Neural cell (in vitro differentiated cells): ENCODE measurements at regions not wholly inside any gene's neighbourhood (a gene's known extent, or its start where the extent isn't known, plus 50 kb on each side); places are given as distances from the start of the nearest gene placed in this dataset.
"Not testable (repeated sequence)": the region's sequence is repeated elsewhere in the genome, so short reads cannot be mapped to it uniquely, and the experiment has no call there.

ENCODE experiments used
- H2AFZ ChIP-seq: fragments of 200-600, 300-800 bp; sonication (generic), shearing (Covaris generic); 2 replicates; pipeline ENCODE4 v1.6.0; 2014; ENCODE audit warnings: low read depth, mild to moderate bottlenecking, antibody characterized with exemption, low read length, moderate library complexity
- H3F3A ChIP-seq: fragments of 200-600 bp; shearing (Covaris generic); 2 replicates; pipeline ENCODE4 v1.6.1; 2016; ENCODE audit warnings: mild to moderate bottlenecking, moderate library complexity, mixed read lengths, antibody characterized with exemption, low read length; ENCODE audit not compliant: insufficient read depth, poor library complexity, severe bottlenecking
- H3K27ac ChIP-seq: fragments of 200-600, 300-800 bp; sonication (generic), shearing (Covaris generic); 2 replicates; pipeline ENCODE4 v1.5.1; 2014; ENCODE audit warnings: mild to moderate bottlenecking, low read length, moderate library complexity
- H3K27me3 ChIP-seq: fragments of 300-800, 200-600 bp; sonication (generic), shearing (Covaris generic); 2 replicates; pipeline ENCODE4 v1.6.0; 2014; ENCODE audit warnings: mild to moderate bottlenecking, low read depth, low read length, moderate library complexity; ENCODE audit not compliant: insufficient read depth
- H3K36me3 ChIP-seq: fragments of 300-800, 200-600 bp; sonication (generic), shearing (Covaris generic); 2 replicates; pipeline ENCODE4 v1.5.1; 2014; ENCODE audit warnings: mild to moderate bottlenecking, antibody characterized with exemption, low read length, moderate library complexity; ENCODE audit not compliant: insufficient read depth
- H3K4me2 ChIP-seq: fragments of 300-800, 200-600 bp; sonication (generic), shearing (Covaris generic); 2 replicates; pipeline ENCODE4 v1.6.0; 2014; ENCODE audit warnings: mild to moderate bottlenecking, low read length
- H3K4me3 ChIP-seq: fragments of 300-800, 200-600 bp; sonication (generic), shearing (Covaris generic); 2 replicates; pipeline ENCODE4 v1.5.1; 2014; ENCODE audit warnings: mild to moderate bottlenecking, low read length, moderate library complexity
- H3K79me2 ChIP-seq: fragments of 200-600 bp; shearing (Covaris generic); replicated peaks from 2 replicates; pipeline ENCODE4 v1.6.0; 2014; ENCODE audit warnings: mild to moderate bottlenecking, low read length, moderate library complexity; ENCODE audit not compliant: insufficient read depth
- H3K9ac ChIP-seq: fragments of 300-800, 200-600 bp; sonication (generic), shearing (Covaris generic); 2 replicates; pipeline ENCODE4 v1.6.1; 2016; ENCODE audit warnings: mild to moderate bottlenecking, low read length, mixed read lengths
- H3K9me2 ChIP-seq: fragments of 200-600 bp; shearing (Covaris generic); 2 replicates; pipeline ENCODE4 v1.6.1; 2016; ENCODE audit warnings: mild to moderate bottlenecking, low read length, mixed read lengths; ENCODE audit not compliant: insufficient read depth
- H3K9me3 ChIP-seq: fragments of 200-600, 300-800 bp; sonication (generic), shearing (Covaris generic); 2 replicates; pipeline ENCODE4 v1.6.1; 2016; ENCODE audit warnings: mild to moderate bottlenecking, mixed run types, low read length, moderate library complexity, mixed read lengths
- H4K20me1 ChIP-seq: fragments of 200-600 bp; shearing (Covaris generic); 2 replicates; pipeline ENCODE4 v1.6.1; 2016; ENCODE audit warnings: mild to moderate bottlenecking, mixed run types; ENCODE audit not compliant: insufficient read depth
- CTCF ChIP-seq: fragments of 450-650 bp; IDR thresholded peaks from 2 replicates; pipeline ENCODE4 v1.5.1; 2014; ENCODE audit warnings: antibody characterized with exemption, mild to moderate bottlenecking, moderate library complexity; ENCODE audit not compliant: poor library complexity, severe bottlenecking
- EP300 ChIP-seq: fragments of 450-650 bp; conservative IDR thresholded peaks from 2 replicates; pipeline ENCODE4 v1.6.1; 2014; ENCODE audit warnings: antibody characterized with exemption, mild to moderate bottlenecking, moderate library complexity; ENCODE audit not compliant: poor library complexity, severe bottlenecking
- EZH2 ChIP-seq: fragments of 200-600, 300-800 bp; shearing (Covaris generic), sonication (generic); IDR thresholded peaks from 2 replicates; pipeline ENCODE4 v1.6.1; 2014; ENCODE audit warnings: antibody characterized with exemption, low read length, borderline replicate concordance, mild to moderate bottlenecking; ENCODE audit not compliant: insufficient read depth, poor library complexity, severe bottlenecking
- MXI1 ChIP-seq: fragments of 450-650 bp; conservative IDR thresholded peaks from 2 replicates; pipeline ENCODE4 v1.6.1; 2014; ENCODE audit warnings: antibody characterized with exemption, mild to moderate bottlenecking; ENCODE audit not compliant: poor library complexity, severe bottlenecking
- POLR2AphosphoS5 ChIP-seq: IDR thresholded peaks from 2 replicates; pipeline ENCODE4 v1.6.1; 2012
- RAD21 ChIP-seq: fragments of 450-650 bp; conservative IDR thresholded peaks from 2 replicates; pipeline ENCODE4 v1.6.1; 2014; ENCODE audit warnings: antibody characterized with exemption, mild to moderate bottlenecking, moderate library complexity
- REST ChIP-seq: IDR thresholded peaks from 2 replicates; pipeline ENCODE4 v1.6.1; 2012; ENCODE audit warnings: borderline replicate concordance
- SMC3 ChIP-seq: fragments of 450-650 bp; conservative IDR thresholded peaks from 2 replicates; pipeline ENCODE4 v1.6.1; 2014; ENCODE audit warnings: antibody characterized with exemption, mild to moderate bottlenecking, moderate library complexity; ENCODE audit not compliant: poor library complexity
- TAF1 ChIP-seq: IDR thresholded peaks from 2 replicates; pipeline ENCODE4 v1.6.1; 2012; ENCODE audit warnings: low read depth

GRCh38 chr11:101835506-101836063 lies 79.2 kb upstream of the CEP126 start:
- H3K4me2 ChIP-seq: no peak overlapping the region
- H3K27ac ChIP-seq: no peak overlapping the region
- no peaks in the 10 kb centered on the region for H3F3A ChIP-seq
- no peaks in the 10 kb centered on the region for H4K20me1 ChIP-seq
- H3K27me3 ChIP-seq: no peaks in the 10 kb centered on the region
- H3K9ac ChIP-seq: no peak overlapping the region
- H3K9me3 ChIP-seq: no peaks in the 10 kb centered on the region
- H3K79me2 ChIP-seq: no peaks in the 10 kb centered on the region
- no peak overlapping the region for H2AFZ ChIP-seq
- H3K4me3 ChIP-seq: no peak overlapping the region
- no peaks in the 10 kb centered on the region for H3K9me2 ChIP-seq
- TF ChIP-seq REST (no peak), RAD21 (no peak), TAF1 (no peak)
- H3K36me3 ChIP-seq: no peaks in the 10 kb centered on the region

GRCh38 chr11:101830475-101830874 lies 84.3 kb upstream of the CEP126 start:
- H3K9me3 ChIP-seq, H3K9me2 ChIP-seq, H3K79me2 ChIP-seq, H3K27ac ChIP-seq, H3K4me2 ChIP-seq, H3K9ac ChIP-seq, H4K20me1 ChIP-seq, H3K36me3 ChIP-seq, H3K27me3 ChIP-seq, H2AFZ ChIP-seq, H3K4me3 ChIP-seq, H3F3A ChIP-seq: not testable (repeated sequence)

- Histone ChIP-seq H4K20me1 (no peaks in the 10 kb centered on the region), H3K27me3 (no peaks in the 10 kb centered on the region), H3K27ac (no peak overlapping the region), H3K79me2 (no peaks in the 10 kb centered on the region), H3K4me3 (no peak overlapping the region), H3F3A (no peaks in the 10 kb centered on the region), H3K36me3 (no peaks in the 10 kb centered on the region), H3K9me2 (no peaks in the 10 kb centered on the region), H2AFZ (no peak overlapping the region), H3K9me3 (no peaks in the 10 kb centered on the region), H3K4me2 (no peak overlapping the region), H3K9ac (no peak overlapping the region)
- TF ChIP-seq CTCF (no peak), EZH2 (no peak), SMC3 (no peak), REST (no peak), MXI1 (no peak), EP300 (no peak), RAD21 (no peak), TAF1 (no peak), POLR2AphosphoS5 (no peak)
Observed at GRCh38 chr11:101825531-101825930, 89.3 kb upstream of the CEP126 start.
